ENCODE measurements at regions not wholly inside any gene's neighbourhood (a gene's known extent, or its start where the extent isn't known, plus 50 kb on each side); places are given as distances from the start of the nearest gene placed in this dataset.

- H3K4me3 ChIP-seq (ENCODE audit: insufficient read depth, low read depth, low read length), result no peak overlapping the region
- no peak overlapping the region for H2AFZ ChIP-seq (replicated peaks; ENCODE audit: low read length, poor library complexity)
- no peak overlapping the region for H3K4me2 ChIP-seq (ENCODE audit: low read depth, low read length)
- H3K9me3 ChIP-seq (ENCODE audit: control insufficient read depth, insufficient read depth, low read length), result no peaks in the 10 kb centered on the region
- ChIA-PET POLR2A (ENCODE audit: unreplicated experiment) (no interaction called here), CTCF (no interaction called here)
- H3K23ac ChIP-seq (ENCODE audit: low read depth, low read length), result no peak overlapping the region
- H2AK9ac ChIP-seq (replicated peaks; ENCODE audit: low read depth, low read length, poor library complexity), result no peak overlapping the region
- no peak overlapping the region for H3K56ac ChIP-seq (ENCODE audit: extremely low read depth, insufficient read depth, low read length)
- in situ Hi-C loops (cut with MboI; ENCODE audit: low sequenced_read_pairs) (no loop called here), intact Hi-C loops (cut with micrococcal nuclease) (no loop called here), dilution Hi-C loops (cut with HindIII; ENCODE audit: low sequenced_read_pairs, unreplicated experiment) (no loop called here)
- no peak overlapping the region for H3K4ac ChIP-seq (ENCODE audit: low read depth, low read length)
- H4K91ac ChIP-seq (ENCODE audit: insufficient read depth, low read depth, low read length), result no peak overlapping the region
- H2BK20ac ChIP-seq (ENCODE audit: low read depth, low read length), result no peak overlapping the region
- TF ChIP-seq RAD21 (IDR thresholded peaks at IDR 0.05; ENCODE audit: low read length), result no peak
- no peak for ATAC-seq (ENCODE audit: low read depth)
- no peak overlapping the region for H3K14ac ChIP-seq (replicated peaks; ENCODE audit: low read depth, low read length)
- no peak overlapping the region for H2BK5ac ChIP-seq (ENCODE audit: low read depth, low read length, poor library complexity, severe bottlenecking)
- no peak overlapping the region for H4K8ac ChIP-seq (ENCODE audit: low read depth in 2 of 2, low read length in 2 of 2)
- no peaks in the 10 kb centered on the region for H3K9me1 ChIP-seq (ENCODE audit: insufficient read depth, low read length)
- BruUV-seq (replicated peaks), result no TSS peak
- H2AK5ac ChIP-seq (ENCODE audit: low read depth, low read length), result no peak overlapping the region
- H3K18ac ChIP-seq (ENCODE audit: low read depth, low read length), result no peak overlapping the region
- H3K27ac ChIP-seq (ENCODE audit: insufficient read depth, low read length), result no peak overlapping the region
- H4K20me1 ChIP-seq (ENCODE audit: insufficient read depth, low read length), result no peaks in the 10 kb centered on the region
- no peak overlapping the region for H2BK15ac ChIP-seq (ENCODE audit: low read depth, low read length)
- no peak overlapping the region for H3K9ac ChIP-seq (ENCODE audit: low read depth, low read length)
- no peak for DNase-seq
- H3K79me1 ChIP-seq (ENCODE audit: low read depth in 1 of 2, low read length in 2 of 2), result no peaks in the 10 kb centered on the region
- H3K4me1 ChIP-seq (ENCODE audit: control insufficient read depth, insufficient read depth, low read length), result no peaks in the 10 kb centered on the region
- no CpG with 5 or more reads among the region's 4 CpGs for WGBS, 2 experiments (ENCODE audit: extremely low coverage in 2 of 2, insufficient read length in 1 of 2)
- no peaks in the 10 kb centered on the region; the same call in 1 of the 2 replicates for H3K27me3 ChIP-seq (ENCODE audit: control insufficient read depth, insufficient read depth, low read length)
- no peak overlapping the region for H2BK120ac ChIP-seq (ENCODE audit: low read depth, low read length)
- H4K5ac ChIP-seq (ENCODE audit: low read depth, low read length), result no peak overlapping the region
- no peaks in the 10 kb centered on the region for H3K36me3 ChIP-seq (ENCODE audit: control insufficient read depth, insufficient read depth, low read length)
These were observed 176.6 kb downstream of the IL20RB start for GRCh38 chr3:137134431-137134830.
